SK-N-SH (cell line): ENCODE measurements at regions not wholly inside any gene's neighbourhood (a gene's known extent, or its start where the extent isn't known, plus 50 kb on each side); places are given as distances from the start of the nearest gene placed in this dataset.

ENCODE experiments used
- CTCF ChIA-PET: fragments of 300-600, 350-600 bp; formaldehyde crosslinking; extraction: SDS; loops from one replicate; lab custom pipeline; 2021; lab: Yijun Ruan, JAX
- POLR2A ChIA-PET: fragments of 350-600 bp; sonication (Branson Sonifier 250); formaldehyde crosslinking; extraction: SDS; loops from one replicate; lab custom pipeline; 2020; ENCODE audit warnings: antibody characterized with exemption, inconsistent platforms; lab: Yijun Ruan, JAX
- DNase-seq: peaks from one replicate; pipeline ENCODE4 v3.0.0; 2012
- H2AFZ ChIP-seq: fragments of 200-600 bp; sonication (generic); 2 replicates; pipeline ENCODE4 v1.8.1; 2016; ENCODE audit warnings: antibody characterized with exemption, mild to moderate bottlenecking, low read depth
- H3F3A ChIP-seq: fragments of 200-600 bp; sonication (generic); replicated peaks from 2 replicates; pipeline ENCODE3; 2016; ENCODE audit warnings: antibody characterized with exemption, mild to moderate bottlenecking; ENCODE audit not compliant: insufficient read depth
- H3K27ac ChIP-seq, 2 experiments: fragments of 200-500 bp in 1 of 2; fragments of 200-600 bp in 1 of 2; sonication (Bioruptor generic) in 1 of 2; sonication (generic), shearing (Covaris generic) in 1 of 2; 2 replicates each; pipeline versions ENCODE4 v1.5.1 to v1.6.1; 2014 to 2016; ENCODE audit warnings: low read depth in 2 of 2, inconsistent platforms in 1 of 2, low read length in 1 of 2, mild to moderate bottlenecking in 1 of 2, mixed read lengths in 1 of 2
- H3K27me3 ChIP-seq: fragments of 200-600 bp; sonication (generic), shearing (Covaris generic); 2 replicates; pipeline ENCODE4 v1.6.1; 2016; ENCODE audit warnings: mixed run types; ENCODE audit not compliant: insufficient read depth
- H3K36me3 ChIP-seq, 2 experiments: fragments of 200-500 bp in 1 of 2; fragments of 200-600 bp in 1 of 2; sonication (Bioruptor generic) in 1 of 2; sonication (generic) in 1 of 2; replicated peaks in 1 of 2; 2 replicates each; pipeline versions ENCODE3 to v1.5.1; 2014 to 2016; ENCODE audit warnings: low read length in 1 of 2, mild to moderate bottlenecking in 1 of 2; ENCODE audit not compliant: insufficient read depth in 2 of 2, control insufficient read depth in 1 of 2
- H3K4me1 ChIP-seq, 2 experiments: fragments of 200-500 bp in 1 of 2; fragments of 200-600 bp in 1 of 2; sonication (Bioruptor generic) in 1 of 2; sonication (generic), shearing (Covaris generic) in 1 of 2; 2 replicates each; pipeline versions ENCODE4 v1.5.1 to v1.6.1; 2014 to 2016; ENCODE audit warnings: low read depth in 1 of 2, low read length in 1 of 2, mixed run types in 1 of 2; ENCODE audit not compliant: insufficient read depth in 2 of 2, control insufficient read depth in 1 of 2
- H3K4me2 ChIP-seq: fragments of 200-600 bp; sonication (generic), shearing (Covaris generic); 2 replicates; pipeline ENCODE4 v1.6.1; 2017; ENCODE audit warnings: mixed run types
- H3K4me3 ChIP-seq, 2 experiments: fragments of 200-500 bp in 1 of 2; fragments of 200-600 bp in 1 of 2; sonication (Bioruptor generic) in 1 of 2; sonication (generic), shearing (Covaris generic) in 1 of 2; 2 replicates each; pipeline versions ENCODE4 v1.5.1 to v1.8.1; 2014 to 2016; ENCODE audit warnings: low read depth in 2 of 2, inconsistent platforms in 1 of 2, low read length in 1 of 2, mild to moderate bottlenecking in 1 of 2, mixed read lengths in 1 of 2, moderate library complexity in 1 of 2
- H3K79me2 ChIP-seq: fragments of 200-600 bp; sonication (generic); 2 replicates; pipeline ENCODE4 v1.8.1; 2017; ENCODE audit warnings: mild to moderate bottlenecking; ENCODE audit not compliant: insufficient read depth
- H3K9ac ChIP-seq: fragments of 200-600 bp; sonication (generic); 2 replicates; pipeline ENCODE4 v1.6.1; 2017; ENCODE audit warnings: mixed run types
- H3K9me2 ChIP-seq: fragments of 200-600 bp; sonication (generic); 2 replicates; pipeline ENCODE4 v1.6.1; 2017; ENCODE audit warnings: mixed run types
- H3K9me3 ChIP-seq: fragments of 200-600 bp; sonication (generic); 2 replicates; pipeline ENCODE4 v1.6.1; 2017; ENCODE audit warnings: mixed run types, mild to moderate bottlenecking, moderate library complexity
- H4K20me1 ChIP-seq: fragments of 200-600 bp; sonication (generic); 2 replicates; pipeline ENCODE4 v1.6.1; 2017; ENCODE audit warnings: mild to moderate bottlenecking, mixed run types; ENCODE audit not compliant: insufficient read depth
- CHD2 ChIP-seq: fragments of 150-350 bp; IDR thresholded peaks from 2 replicates; pipeline ENCODE4 v1.6.1; 2018; ENCODE audit warnings: low read length; ENCODE audit not compliant: partially characterized antibody
- CTCF ChIP-seq: fragments of 200-600 bp; sonication (generic); IDR thresholded peaks from 2 replicates; pipeline ENCODE4 v1.6.1; 2017; ENCODE audit warnings: antibody characterized with exemption, mild to moderate bottlenecking, moderate library complexity
- ELF1 ChIP-seq: IDR thresholded peaks from 2 replicates; pipeline ENCODE4 v1.4.0; 2012
- EP300 ChIP-seq, 2 experiments: IDR thresholded peaks; 2 replicates each; pipeline versions ENCODE4 v1.4.0 to v1.6.1; 2012; ENCODE audit warnings: borderline replicate concordance in 1 of 2, low read depth in 1 of 2, low read length in 1 of 2
- EZH2phosphoT487 ChIP-seq: fragments of 200-600 bp; sonication (generic); IDR thresholded peaks from 2 replicates; pipeline ENCODE4 v1.6.1; 2017; ENCODE audit warnings: low read depth, mixed run types, mild to moderate bottlenecking, antibody characterized with exemption, moderate library complexity, borderline replicate concordance
- FOSL2 ChIP-seq: IDR thresholded peaks from 2 replicates; pipeline ENCODE4 v1.4.0; 2012; ENCODE audit warnings: low read depth, mild to moderate bottlenecking, moderate library complexity, borderline replicate concordance
- FOXJ3 ChIP-seq: sonication (generic); formaldehyde crosslinking; IDR thresholded peaks from 2 replicates; pipeline ENCODE4 v1.5.1; 2020; ENCODE audit warnings: mild to moderate bottlenecking, missing genetic modification reagents
- FOXM1 ChIP-seq: IDR thresholded peaks from 2 replicates; pipeline ENCODE4 v1.4.0; 2012; ENCODE audit warnings: low read depth, mild to moderate bottlenecking
- IRF3 ChIP-seq: fragments of 150-350 bp; IDR thresholded peaks from 2 replicates; pipeline ENCODE4 v1.6.1; 2016; ENCODE audit warnings: mild to moderate bottlenecking, low read depth, low read length
- NFIC ChIP-seq: IDR thresholded peaks from 2 replicates; pipeline ENCODE4 v1.4.0; 2012; ENCODE audit warnings: borderline replicate concordance
- NRF1 ChIP-seq: IDR thresholded peaks from 2 replicates; pipeline ENCODE4 v1.6.1; 2012; ENCODE audit warnings: low read depth, mild to moderate bottlenecking, low read length
- RCOR1 ChIP-seq: fragments of 150-350 bp; IDR thresholded peaks from 2 replicates; pipeline ENCODE4 v1.6.1; 2017; ENCODE audit warnings: antibody characterized with exemption, low read length
- REST ChIP-seq: IDR thresholded peaks from 2 replicates; pipeline ENCODE4 v1.6.1; 2012; ENCODE audit warnings: mild to moderate bottlenecking, low read depth, low read length, moderate library complexity
- RXRA ChIP-seq: IDR thresholded peaks from 2 replicates; pipeline ENCODE4 v1.4.0; 2012; ENCODE audit warnings: low read depth, mild to moderate bottlenecking, borderline replicate concordance
- SIN3A ChIP-seq: IDR thresholded peaks from 2 replicates; pipeline ENCODE4 v1.6.1; 2012; ENCODE audit warnings: low read depth, mild to moderate bottlenecking, low read length, moderate library complexity, borderline replicate concordance
- SMC3 ChIP-seq: IDR thresholded peaks from 2 replicates; pipeline ENCODE4 v1.6.1; 2012; ENCODE audit warnings: low read depth, low read length, improper control_type of control experiment
- TEAD4 ChIP-seq: IDR thresholded peaks from 2 replicates; pipeline ENCODE4 v1.4.0; 2012; ENCODE audit warnings: mild to moderate bottlenecking, borderline replicate concordance; ENCODE audit not compliant: insufficient read depth
- YY1 ChIP-seq: IDR thresholded peaks from 2 replicates; pipeline ENCODE4 v1.4.0; 2012; ENCODE audit warnings: low read depth, mild to moderate bottlenecking
- WGBS: methylation state at CpG from one replicate; pipeline ENCODE4 v1.1.6; 2017; ENCODE audit warnings: low lambda C conversion rate; 5-methylcytosine and 5-hydroxymethylcytosine counted together

- Histone ChIP-seq H3K9me2 (no peaks in the 10 kb centered on the region), H2AFZ (no peak overlapping the region), H3K27ac (no peak overlapping the region), H3K36me3 (no peaks in the 10 kb centered on the region), H3F3A (peaks cover 41% of the 10 kb centered on the region), H3K4me2 (no peak overlapping the region), H3K9ac (no peak overlapping the region), H3K4me3 (no peak overlapping the region), H3K79me2 (no peaks in the 10 kb centered on the region), H3K9me3 (no peaks in the 10 kb centered on the region), H3K4me1 (peaks cover 12 to 28% of the 10 kb centered on the region in 2 experiments; a peak in 3 of 4 replicates), H4K20me1 (no peaks in the 10 kb centered on the region), H3K27me3 (no peaks in the 10 kb centered on the region)
- CTCF ChIA-PET, result interaction anchor here (0.9 kb wide), 1 partner anchor 9 kb away, joined by 3 read pairs; no protein-coding TSS in a partner anchor
- POLR2A ChIA-PET, result no interaction called here
- WGBS, result 92% methylated on average over 5 of the region's 5 CpGs
- TF ChIP-seq EZH2phosphoT487 (no peak), CHD2 (no peak), FOSL2 (no peak), NRF1 (no peak), RCOR1 (no peak), FOXJ3 (CRISPR knock-in tag) (no peak), SIN3A (no peak), CTCF (no peak), NFIC (no peak), EP300 (IDR thresholded peaks at IDR 0.05; ENCODE audit: borderline replicate concordance in 1 of 2, low read depth in 1 of 2, low read length in 1 of 2) (no peak), TEAD4 (no peak), FOXM1 (no peak)
- DNase-seq, result no peak
Measured at GRCh38 chr1:219276049-219276738, 102.5 kb downstream of the LYPLAL1 start.

- H3F3A ChIP-seq, result peaks cover 27% of the 10 kb centered on the region
- no peak overlapping the region for H3K9ac ChIP-seq
- no peak for DNase-seq
- no peaks in the 10 kb centered on the region for H3K27me3 ChIP-seq
- WGBS, result 98% methylated on average over 3 of the region's 3 CpGs
- H2AFZ ChIP-seq, result no peak overlapping the region
- TF ChIP-seq REST (no peak), TEAD4 (no peak), SMC3 (no peak), EZH2phosphoT487 (no peak), IRF3 (no peak), FOXM1 (no peak), ELF1 (no peak), SIN3A (no peak), YY1 (no peak), RXRA (no peak), CHD2 (no peak)
- TF ChIP-seq, all 33 proteins: peak for 0
- Histone ChIP-seq H3K9me2 (no peaks in the 10 kb centered on the region), H3K36me3 (no peaks in the 10 kb centered on the region), H3K4me3 (no peak overlapping the region), H3K4me1 (peaks cover 14 to 19% of the 10 kb centered on the region in 2 experiments; a peak in 3 of 4 replicates), H4K20me1 (no peaks in the 10 kb centered on the region), H3K9me3 (no peaks in the 10 kb centered on the region), H3K79me2 (no peaks in the 10 kb centered on the region), H3K4me2 (no peak overlapping the region), H3K27ac (no peak overlapping the region; a peak in 2 of 4 replicates)
- ChIA-PET CTCF (interaction anchor here (1.5 kb wide), 1 partner anchor 22 kb away, joined by 3 read pairs; no protein-coding TSS in a partner anchor), POLR2A (no interaction called here)
Measured at GRCh38 chr1:219273088-219273686, 99.5 kb downstream of the LYPLAL1 start.
